ENCODE measurements at regions not wholly inside any gene's neighbourhood (a gene's known extent, or its start where the extent isn't known, plus 50 kb on each side); places are given as distances from the start of the nearest gene placed in this dataset.
"Not testable (repeated sequence)": the region's sequence is repeated elsewhere in the genome, so short reads cannot be mapped to it uniquely, and the experiment has no call there.

DNA sequence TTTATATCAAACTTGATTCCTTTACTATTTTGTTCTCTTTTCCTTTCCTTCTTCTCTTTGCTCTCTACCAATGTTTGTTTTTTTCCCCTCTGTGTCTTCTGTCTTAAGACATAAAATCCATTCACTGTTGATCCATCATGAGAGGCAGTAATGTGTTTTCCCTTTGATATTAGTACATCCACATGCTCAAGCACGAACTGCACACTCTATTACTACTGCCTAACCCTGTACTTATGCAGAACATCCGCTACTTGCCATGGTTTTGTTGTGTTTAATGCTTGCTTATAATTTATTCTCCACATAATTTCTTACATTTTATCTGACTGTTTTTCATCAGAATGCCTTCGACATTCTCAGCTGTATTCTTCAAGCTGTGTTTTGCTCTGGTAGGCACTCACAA lies 159.0 kb upstream of the PCDH9 start:
- TF ChIP-seq, protein P1, sequence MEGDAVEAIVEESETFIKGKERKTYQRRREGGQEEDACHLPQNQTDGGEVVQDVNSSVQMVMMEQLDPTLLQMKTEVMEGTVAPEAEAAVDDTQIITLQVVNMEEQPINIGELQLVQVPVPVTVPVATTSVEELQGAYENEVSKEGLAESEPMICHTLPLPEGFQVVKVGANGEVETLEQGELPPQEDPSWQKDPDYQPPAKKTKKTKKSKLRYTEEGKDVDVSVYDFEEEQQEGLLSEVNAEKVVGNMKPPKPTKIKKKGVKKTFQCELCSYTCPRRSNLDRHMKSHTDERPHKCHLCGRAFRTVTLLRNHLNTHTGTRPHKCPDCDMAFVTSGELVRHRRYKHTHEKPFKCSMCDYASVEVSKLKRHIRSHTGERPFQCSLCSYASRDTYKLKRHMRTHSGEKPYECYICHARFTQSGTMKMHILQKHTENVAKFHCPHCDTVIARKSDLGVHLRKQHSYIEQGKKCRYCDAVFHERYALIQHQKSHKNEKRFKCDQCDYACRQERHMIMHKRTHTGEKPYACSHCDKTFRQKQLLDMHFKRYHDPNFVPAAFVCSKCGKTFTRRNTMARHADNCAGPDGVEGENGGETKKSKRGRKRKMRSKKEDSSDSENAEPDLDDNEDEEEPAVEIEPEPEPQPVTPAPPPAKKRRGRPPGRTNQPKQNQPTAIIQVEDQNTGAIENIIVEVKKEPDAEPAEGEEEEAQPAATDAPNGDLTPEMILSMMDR (conservative IDR thresholded peaks at IDR 0.05; ENCODE audit: low read length) = no peak
- H3K4me3 ChIP-seq (ENCODE audit: low read length) = no peak overlapping the region
- DNase-seq (ENCODE audit: low read depth) = no peak

DNA sequence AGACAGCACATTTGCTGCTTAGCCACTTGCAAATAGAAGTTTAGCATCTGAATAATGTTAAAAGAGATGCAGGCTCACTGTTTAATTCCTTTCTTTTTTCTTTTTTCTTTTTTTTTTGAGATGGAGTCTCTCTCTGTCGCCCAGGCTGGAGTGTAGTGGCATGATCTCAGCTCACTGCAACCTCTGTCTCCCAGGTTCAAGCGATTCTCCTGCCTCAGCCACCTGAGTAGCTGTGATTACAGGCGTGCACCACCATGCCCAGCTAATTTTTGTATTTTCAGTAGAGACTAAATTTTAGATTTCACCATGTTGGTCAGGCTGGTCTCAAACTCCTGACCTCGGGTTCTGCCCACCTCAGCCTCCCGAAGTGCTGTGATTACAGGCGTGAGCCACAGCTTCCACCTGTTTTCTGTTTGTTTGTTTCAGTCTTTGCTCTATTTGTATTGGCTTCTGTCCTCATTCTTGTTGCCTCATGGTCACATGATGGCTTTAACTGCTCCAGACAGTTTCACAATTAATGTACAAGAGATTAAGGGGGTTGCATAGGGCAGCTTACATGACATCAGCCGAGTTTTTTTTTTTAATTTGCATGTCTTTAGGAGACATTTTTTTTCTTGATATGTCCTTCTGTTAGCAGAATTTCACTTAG lies 153.1 kb upstream of the PCDH9 start:
- DNase-seq (ENCODE audit: low read depth); H3K4me3 ChIP-seq (ENCODE audit: low read length): not testable (repeated sequence)

DNA sequence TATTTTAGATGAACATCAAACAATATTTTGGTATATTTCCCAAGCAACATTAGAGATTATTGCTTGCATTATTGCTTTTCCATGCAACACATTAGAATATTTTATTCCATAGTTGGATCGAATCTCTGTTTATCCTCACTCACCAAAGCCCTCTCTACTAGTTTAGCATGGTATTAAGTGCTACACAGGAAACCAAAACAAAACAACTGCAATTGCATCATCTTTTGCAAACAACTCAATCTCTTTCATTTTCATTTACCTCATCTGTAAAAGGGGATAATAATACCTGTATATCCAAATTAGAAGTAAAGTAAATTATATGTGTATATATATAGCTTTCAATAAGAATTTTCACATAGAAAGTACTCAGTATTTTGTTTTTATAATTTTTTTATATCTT lies 147.8 kb upstream of the PCDH9 start:
- DNase-seq (ENCODE audit: low read depth) = no peak
- H3K4me3 ChIP-seq (ENCODE audit: low read length) = no peak overlapping the region
- TF ChIP-seq, protein P1 (conservative IDR thresholded peaks at IDR 0.05; ENCODE audit: low read length) = no peak

DNA sequence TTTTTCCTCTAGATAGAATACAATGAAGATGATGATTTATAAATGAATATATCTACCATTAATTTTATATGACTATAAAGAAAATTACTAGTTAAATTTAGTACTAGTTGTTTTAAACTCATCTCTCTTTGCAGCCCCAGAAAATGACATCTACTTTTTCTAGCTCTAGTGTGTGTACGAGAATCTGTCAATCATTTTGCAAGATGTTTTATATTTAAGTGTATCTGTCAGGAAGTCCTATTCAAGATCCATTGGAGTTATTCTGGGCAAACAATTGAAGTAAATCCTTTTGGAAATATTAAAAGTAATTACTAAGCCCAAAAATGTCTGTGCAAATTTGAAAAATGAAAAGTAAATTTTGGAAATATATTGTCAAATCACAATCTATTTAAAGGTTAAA lies 144.3 kb upstream of the PCDH9 start:
- no peak overlapping the region for H3K4me3 ChIP-seq (ENCODE audit: low read length)
- TF ChIP-seq, protein P1 (conservative IDR thresholded peaks at IDR 0.05; ENCODE audit: low read length) = no peak
- DNase-seq (ENCODE audit: low read depth) = no peak

DNA sequence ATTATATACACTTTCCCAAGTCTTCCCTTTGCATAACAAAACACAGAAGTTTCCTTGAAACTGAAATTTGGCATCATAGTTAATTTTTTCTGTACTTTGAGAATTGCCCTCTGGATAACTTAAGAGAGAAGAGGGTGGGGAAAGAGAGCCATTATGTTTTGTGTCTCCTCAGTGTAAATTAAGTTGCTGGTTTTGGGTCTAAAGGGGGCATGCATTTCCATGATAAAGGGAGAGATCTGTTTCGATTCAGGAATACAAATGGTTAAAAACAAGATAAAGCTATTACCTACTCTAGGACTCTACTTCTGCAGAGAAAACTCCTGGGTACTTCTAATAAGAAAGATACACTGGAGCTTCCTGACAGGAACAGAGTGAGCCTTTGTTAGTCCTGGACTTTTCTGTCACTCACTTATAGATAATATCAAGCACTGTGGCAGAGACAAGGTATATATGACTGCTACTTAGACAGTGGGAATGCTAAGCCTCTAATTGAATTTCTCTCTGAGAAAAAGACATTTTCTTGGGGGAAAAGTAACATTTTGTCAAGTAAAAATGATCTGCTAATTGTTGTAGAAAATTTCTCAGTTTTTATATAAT lies 142.8 kb upstream of the PCDH9 start:
- no peak for DNase-seq (ENCODE audit: low read depth)
- no peak overlapping the region for H3K4me3 ChIP-seq (ENCODE audit: low read length)
- TF ChIP-seq, protein P1 (conservative IDR thresholded peaks at IDR 0.05; ENCODE audit: low read length) = no peak

DNA sequence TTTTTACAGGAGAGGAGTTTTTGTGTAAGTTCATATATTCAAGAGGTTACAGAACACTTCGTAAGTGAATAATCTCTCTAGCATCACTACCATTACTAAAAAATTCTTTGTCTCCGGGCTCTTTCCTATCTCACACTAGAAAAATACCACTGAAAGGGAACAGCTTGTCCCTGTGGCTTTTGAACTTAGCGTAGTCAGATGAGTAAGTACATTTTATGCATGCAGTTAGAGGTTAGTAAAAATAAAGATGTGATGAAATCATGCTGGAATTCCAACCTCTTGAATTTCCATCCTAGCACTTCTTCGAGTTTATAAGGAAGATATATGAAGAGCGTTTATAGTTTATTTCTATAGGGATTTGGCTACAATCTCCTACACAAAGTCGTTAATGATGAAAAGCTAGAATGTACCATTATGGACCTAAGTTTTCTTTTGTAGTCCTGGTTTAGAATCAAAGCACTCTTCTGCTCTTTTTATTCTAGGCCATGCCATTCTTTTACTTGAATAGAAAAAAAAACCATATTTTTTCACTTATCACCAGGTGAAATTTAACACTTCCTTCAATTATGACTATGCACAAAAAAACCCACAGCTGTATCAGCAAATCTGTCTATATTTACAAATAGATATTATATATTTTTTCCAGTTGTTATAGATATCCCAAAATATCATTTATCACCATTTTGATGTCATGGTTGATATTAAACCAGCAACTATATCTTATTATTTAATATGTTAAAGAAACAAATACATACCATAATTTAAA lies 139.9 kb upstream of the PCDH9 start:
- DNase-seq (ENCODE audit: low read depth) = peak; percentile 48
- no peak overlapping the region for H3K4me3 ChIP-seq (ENCODE audit: low read length)
- TF ChIP-seq, protein P1 (conservative IDR thresholded peaks at IDR 0.05; ENCODE audit: low read length) = no peak

DNA sequence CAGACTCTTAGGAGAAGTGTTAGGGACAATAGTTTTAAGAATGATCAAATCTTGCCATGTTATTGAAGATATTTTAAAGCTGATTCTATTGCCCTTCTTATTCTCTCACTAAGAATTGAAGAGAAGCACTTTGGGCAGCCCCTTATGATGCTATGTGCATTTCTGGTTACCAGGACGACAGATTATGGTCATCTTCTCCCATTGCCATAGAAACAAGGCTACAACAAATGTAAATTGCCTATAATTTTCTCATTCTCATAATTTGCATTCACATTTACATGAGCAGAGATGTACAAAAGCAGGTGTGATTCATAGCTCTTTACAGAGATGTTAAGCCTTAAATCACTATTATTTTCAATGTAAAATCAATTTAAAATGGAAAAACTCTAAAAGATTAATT lies 137.3 kb upstream of the PCDH9 start:
- no peak overlapping the region for H3K4me3 ChIP-seq (ENCODE audit: low read length)
- TF ChIP-seq, protein P1 (conservative IDR thresholded peaks at IDR 0.05; ENCODE audit: low read length) = no peak
- DNase-seq (ENCODE audit: low read depth) = no peak

Measured in AG10803 (cell line).